ENCODE measurements at regions not wholly inside any gene's neighbourhood (a gene's known extent, or its start where the extent isn't known, plus 50 kb on each side); places are given as distances from the start of the nearest gene placed in this dataset.
A peak's percentile ranks its signal among the peaks of the same experiment; 100 is the strongest.
"Not testable (repeated sequence)": the region's sequence is repeated elsewhere in the genome, so short reads cannot be mapped to it uniquely, and the experiment has no call there.

- no peak for DNase-seq (ENCODE audit: extremely low read depth, low read depth)
Measured at GRCh38 chr5:2101685-2102084, 219.0 kb upstream of the IRX4 start.

- no peak for DNase-seq (ENCODE audit: extremely low read depth, low read depth)
Measured at GRCh38 chr5:2096887-2097505, 214.3 kb upstream of the IRX4 start.

- no peak for DNase-seq (ENCODE audit: extremely low read depth, low read depth)
Measured at GRCh38 chr5:2095011-2095410, 212.3 kb upstream of the IRX4 start.

GRCh38 chr5:2094616-2094995, 211.9 kb upstream of the IRX4 start:
- no peak for DNase-seq (ENCODE audit: extremely low read depth, low read depth)

- DNase-seq (ENCODE audit: extremely low read depth, low read depth) = no peak
Measured at GRCh38 chr5:2093859-2094615, 211.3 kb upstream of the IRX4 start.

GRCh38 chr5:2091921-2092320, 209.2 kb upstream of the IRX4 start:
- DNase-seq (ENCODE audit: extremely low read depth, low read depth) = no peak

- no peak for DNase-seq (ENCODE audit: extremely low read depth, low read depth)
Measured at GRCh38 chr5:2087980-2088379, 205.3 kb upstream of the IRX4 start.

- DNase-seq (ENCODE audit: extremely low read depth, low read depth) = no peak
Measured at GRCh38 chr5:2075365-2075764, 192.6 kb upstream of the IRX4 start.

- DNase-seq (ENCODE audit: extremely low read depth, low read depth) = no peak
Measured at GRCh38 chr5:2071562-2071961, 188.8 kb upstream of the IRX4 start.

- peak; percentile 26 for DNase-seq (ENCODE audit: extremely low read depth, low read depth)
Measured at GRCh38 chr5:2070787-2071186, 188.1 kb upstream of the IRX4 start.

GRCh38 chr5:2068531-2068930, 185.8 kb upstream of the IRX4 start:
- no peak for DNase-seq (ENCODE audit: extremely low read depth, low read depth)

- no peak for DNase-seq (ENCODE audit: extremely low read depth, low read depth)
Measured at GRCh38 chr5:2066373-2066772, 183.6 kb upstream of the IRX4 start.

- not testable (repeated sequence) for DNase-seq (ENCODE audit: extremely low read depth, low read depth)
Measured at GRCh38 chr5:2063380-2063779, 180.7 kb upstream of the IRX4 start.

GRCh38 chr5:2052687-2053086, 170.0 kb upstream of the IRX4 start:
- no peak for DNase-seq (ENCODE audit: extremely low read depth, low read depth)

- no peak for DNase-seq (ENCODE audit: extremely low read depth, low read depth)
Measured at GRCh38 chr5:2049876-2050275, 167.2 kb upstream of the IRX4 start.

GRCh38 chr5:2048664-2049063, 165.9 kb upstream of the IRX4 start:
- no peak for DNase-seq (ENCODE audit: extremely low read depth, low read depth)

- DNase-seq (ENCODE audit: extremely low read depth, low read depth) = no peak
Measured at GRCh38 chr5:2047341-2047927, 164.7 kb upstream of the IRX4 start.

- no peak for DNase-seq (ENCODE audit: extremely low read depth, low read depth)
Measured at GRCh38 chr5:2044041-2044440, 161.3 kb upstream of the IRX4 start.

GRCh38 chr5:2039180-2039531, 156.4 kb upstream of the IRX4 start:
- DNase-seq (ENCODE audit: extremely low read depth, low read depth) = no peak

GRCh38 chr5:2038321-2039179, 155.8 kb upstream of the IRX4 start:
- peak; percentile 49 for DNase-seq (ENCODE audit: extremely low read depth, low read depth)

- DNase-seq (ENCODE audit: extremely low read depth, low read depth) = no peak
Measured at GRCh38 chr5:2036885-2037284, 154.2 kb upstream of the IRX4 start.
